ENCODE measurements at regions not wholly inside any gene's neighbourhood (a gene's known extent, or its start where the extent isn't known, plus 50 kb on each side); places are given as distances from the start of the nearest gene placed in this dataset.

GRCh38 chr20:16662467-16662866 lies 67.4 kb upstream of the SNRPB2 start:
- Histone ChIP-seq H3K4me3 (no peak overlapping the region), H3K27me3 (replicated peaks in 1 of 7) (peaks cover 0 to 12% (median 0%) of the 10 kb centered on the region in 7 donors), H3K9me3 (peaks cover 0 to 6% (median 3%) of the 10 kb centered on the region in 8 donors), H3K27ac (no peak overlapping the region), H3K36me3 (no peaks in the 10 kb centered on the region), H3K4me1 (no peaks in the 10 kb centered on the region)
- intact Hi-C loops (cut with DNase I; ENCODE audit: low total_unique reads): no loop called here
- WGBS, 5 donors: 48 to 65% (median 56%) methylated on average over 2 of the region's 2 CpGs
- no peak for DNase-seq
- no peak for TF ChIP-seq POLR2A (IDR thresholded peaks at IDR 0.05)
- TF ChIP-seq, protein P1, sequence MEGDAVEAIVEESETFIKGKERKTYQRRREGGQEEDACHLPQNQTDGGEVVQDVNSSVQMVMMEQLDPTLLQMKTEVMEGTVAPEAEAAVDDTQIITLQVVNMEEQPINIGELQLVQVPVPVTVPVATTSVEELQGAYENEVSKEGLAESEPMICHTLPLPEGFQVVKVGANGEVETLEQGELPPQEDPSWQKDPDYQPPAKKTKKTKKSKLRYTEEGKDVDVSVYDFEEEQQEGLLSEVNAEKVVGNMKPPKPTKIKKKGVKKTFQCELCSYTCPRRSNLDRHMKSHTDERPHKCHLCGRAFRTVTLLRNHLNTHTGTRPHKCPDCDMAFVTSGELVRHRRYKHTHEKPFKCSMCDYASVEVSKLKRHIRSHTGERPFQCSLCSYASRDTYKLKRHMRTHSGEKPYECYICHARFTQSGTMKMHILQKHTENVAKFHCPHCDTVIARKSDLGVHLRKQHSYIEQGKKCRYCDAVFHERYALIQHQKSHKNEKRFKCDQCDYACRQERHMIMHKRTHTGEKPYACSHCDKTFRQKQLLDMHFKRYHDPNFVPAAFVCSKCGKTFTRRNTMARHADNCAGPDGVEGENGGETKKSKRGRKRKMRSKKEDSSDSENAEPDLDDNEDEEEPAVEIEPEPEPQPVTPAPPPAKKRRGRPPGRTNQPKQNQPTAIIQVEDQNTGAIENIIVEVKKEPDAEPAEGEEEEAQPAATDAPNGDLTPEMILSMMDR (IDR thresholded peaks at IDR 0.05 in 8 of 11, conservative IDR thresholded peaks at IDR 0.05 in 3 of 11): no peak
- no peak for TF ChIP-seq POLR2AphosphoS5 (IDR thresholded peaks at IDR 0.05)

- no peaks in the 10 kb centered on the region for H3K4me1 ChIP-seq
- H3K4me3 ChIP-seq: no peak overlapping the region
- intact Hi-C loops (cut with DNase I; ENCODE audit: low total_unique reads): no loop called here
- H3K9me3 ChIP-seq: peaks cover 0 to 9% (median 6%) of the 10 kb centered on the region in 8 donors
- no peak overlapping the region for H3K27ac ChIP-seq
- H3K36me3 ChIP-seq: no peaks in the 10 kb centered on the region
- DNase-seq: no peak
- TF ChIP-seq POLR2A (IDR thresholded peaks at IDR 0.05): no peak
- no peak for TF ChIP-seq POLR2AphosphoS5 (IDR thresholded peaks at IDR 0.05)
- TF ChIP-seq, protein P1 (IDR thresholded peaks at IDR 0.05 in 8 of 11, conservative IDR thresholded peaks at IDR 0.05 in 3 of 11): no peak
- 30 to 45% (median 36%) methylated on average over 2 of the region's 2 CpGs for WGBS, 5 donors
- H3K27me3 ChIP-seq (replicated peaks in 1 of 7): peaks cover 0 to 12% (median 0%) of the 10 kb centered on the region in 7 donors
Observed at GRCh38 chr20:16661756-16662155, 68.1 kb upstream of the SNRPB2 start.

DNA sequence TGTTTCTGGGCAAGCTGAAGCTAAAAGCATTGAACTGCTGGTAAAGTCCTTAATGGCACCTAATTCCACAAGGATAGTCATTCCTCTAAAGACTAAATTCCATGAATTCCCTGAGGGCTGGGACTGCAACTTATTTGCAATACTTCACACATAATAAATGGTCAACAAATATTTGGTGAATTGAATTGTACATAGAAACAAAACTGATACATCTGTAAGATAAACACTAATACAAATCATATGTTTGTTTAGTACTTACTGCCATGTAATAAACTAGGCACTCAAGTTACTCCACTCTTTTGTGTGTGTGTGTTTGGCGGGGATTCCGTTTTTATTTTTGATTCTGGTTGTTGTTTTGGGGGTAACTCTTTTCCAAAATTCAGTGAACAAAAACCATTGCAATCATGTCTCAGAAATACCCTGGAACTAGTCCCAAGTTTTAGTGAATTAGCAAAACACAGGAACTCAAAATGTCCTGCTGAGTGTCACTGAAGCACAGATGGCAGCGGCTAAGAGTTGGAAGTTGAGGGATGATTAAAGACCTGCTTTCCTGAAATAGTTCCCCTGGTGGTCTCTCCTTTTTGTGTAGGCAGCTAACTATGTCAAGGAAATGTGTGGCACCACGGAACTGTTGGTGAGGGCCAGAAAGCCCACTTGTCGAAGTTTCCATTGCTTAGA lies 74.8 kb upstream of the SNRPB2 start:
- Histone ChIP-seq H3K27me3 (replicated peaks in 1 of 7) (peaks cover 0 to 14% (median 0%) of the 10 kb centered on the region in 7 donors), H3K9me3 (peaks cover 0 to 8% (median 2%) of the 10 kb centered on the region in 8 donors), H3K4me1 (no peaks in the 10 kb centered on the region), H3K36me3 (no peaks in the 10 kb centered on the region), H3K27ac (no peak overlapping the region), H3K4me3 (no peak overlapping the region)
- TF ChIP-seq POLR2A (IDR thresholded peaks at IDR 0.05) (no peak), POLR2AphosphoS5 (IDR thresholded peaks at IDR 0.05) (no peak)
- TF ChIP-seq, protein P1 (IDR thresholded peaks at IDR 0.05 in 8 of 11, conservative IDR thresholded peaks at IDR 0.05 in 3 of 11): no peak
- no peak for DNase-seq
- intact Hi-C loops (cut with DNase I; ENCODE audit: low total_unique reads): no loop called here
- WGBS, 5 donors: 58 to 85% (median 64%) methylated on average over 5 of the region's 5 CpGs

- 66 to 83% (median 73%) methylated on average over 2 of the region's 2 CpGs for WGBS, 5 donors
- Histone ChIP-seq H3K4me1 (no peaks in the 10 kb centered on the region), H3K36me3 (no peaks in the 10 kb centered on the region), H3K27ac (no peak overlapping the region), H3K9me3 (peaks cover 0 to 8% (median 2%) of the 10 kb centered on the region in 8 donors), H3K4me3 (no peak overlapping the region), H3K27me3 (replicated peaks in 1 of 7) (peaks cover 0 to 16% (median 0%) of the 10 kb centered on the region in 7 donors)
- no peak for DNase-seq
- intact Hi-C loops (cut with DNase I; ENCODE audit: low total_unique reads): no loop called here
- TF ChIP-seq POLR2A (IDR thresholded peaks at IDR 0.05) (no peak), POLR2AphosphoS5 (IDR thresholded peaks at IDR 0.05) (no peak)
- TF ChIP-seq, protein P1 (IDR thresholded peaks at IDR 0.05 in 8 of 11, conservative IDR thresholded peaks at IDR 0.05 in 3 of 11): no peak
Observed at GRCh38 chr20:16653266-16653665, 76.6 kb upstream of the SNRPB2 start.

All from spleen (tissue), 11 donors.